ENCODE measurements at regions not wholly inside any gene's neighbourhood (a gene's known extent, or its start where the extent isn't known, plus 50 kb on each side); places are given as distances from the start of the nearest gene placed in this dataset.
A peak's percentile ranks its signal among the peaks of the same experiment; 100 is the strongest.

- peaks cover 2% of the 10 kb centered on the region for H3K27me3 Mint-ChIP-seq (ENCODE audit: insufficient read depth)
Measured at GRCh38 chr1:61013946-61014667, 68.3 kb upstream of the NFIA start.

GRCh38 chr1:61013189-61013945, 69.0 kb upstream of the NFIA start:
- no peak overlapping the region for H3K4me3 ChIP-seq (ENCODE audit: low read length)
- no peak overlapping the region for H3K27ac ChIP-seq (ENCODE audit: low read depth, low read length)
- H3K27ac Mint-ChIP-seq, result no peak overlapping the region
- no peak overlapping the region for H3K9ac ChIP-seq (ENCODE audit: extremely low read depth, low read length, poor library complexity, severe bottlenecking)
- DNase-seq, result peak; percentile 57
- no peak for TF ChIP-seq CTCF (conservative IDR thresholded peaks at IDR 0.05)
- no peaks in the 10 kb centered on the region for H3K36me3 Mint-ChIP-seq (ENCODE audit: low read depth)
- H3K27me3 ChIP-seq (ENCODE audit: control insufficient read depth, insufficient read depth, low read length, poor library complexity, severe bottlenecking), result no peaks in the 10 kb centered on the region
- 75% methylated on average over 2 to 3 of the region's 4 CpGs for WGBS, 2 experiments (ENCODE audit: insufficient coverage in 1 of 2, insufficient read length in 1 of 2)
- peaks cover 2% of the 10 kb centered on the region for H3K27me3 Mint-ChIP-seq (ENCODE audit: insufficient read depth)
- no peaks in the 10 kb centered on the region for H3K9me3 ChIP-seq (ENCODE audit: control insufficient read depth, low read length)
- no peaks in the 10 kb centered on the region for H3K36me3 ChIP-seq (ENCODE audit: control insufficient read depth, insufficient read depth, low read length)
- no peaks in the 10 kb centered on the region for H3K9me3 Mint-ChIP-seq
- H3K4me1 ChIP-seq (ENCODE audit: control insufficient read depth, insufficient read depth, low read length), result peaks cover 9% of the 10 kb centered on the region
- H3K4me3 Mint-ChIP-seq, result no peak overlapping the region
- H3K4me1 Mint-ChIP-seq, result peaks cover 8% of the 10 kb centered on the region

More at GRCh38 chr1:61013946-61014667, 68.3 kb upstream of the NFIA start:
- Mint-ChIP-seq H3K4me3 (no peak overlapping the region), H3K4me1 (peaks cover 8% of the 10 kb centered on the region), H3K27ac (no peak overlapping the region), H3K9me3 (no peaks in the 10 kb centered on the region), H3K36me3 (ENCODE audit: low read depth) (no peaks in the 10 kb centered on the region)
- no peaks in the 10 kb centered on the region for H3K27me3 ChIP-seq (ENCODE audit: control insufficient read depth, insufficient read depth, low read length, poor library complexity, severe bottlenecking)
- peaks cover 9% of the 10 kb centered on the region for H3K4me1 ChIP-seq (ENCODE audit: control insufficient read depth, insufficient read depth, low read length)
- no peaks in the 10 kb centered on the region for H3K36me3 ChIP-seq (ENCODE audit: control insufficient read depth, insufficient read depth, low read length)
- no peak for DNase-seq
- H3K9ac ChIP-seq (ENCODE audit: extremely low read depth, low read length, poor library complexity, severe bottlenecking), result no peak overlapping the region
- WGBS, 2 experiments (ENCODE audit: insufficient coverage in 1 of 2, insufficient read length in 1 of 2), result 50 to 64% methylated on average over 2 to 4 of the region's 4 CpGs
- H3K27ac ChIP-seq (ENCODE audit: low read depth, low read length), result no peak overlapping the region
- no peak overlapping the region for H3K4me3 ChIP-seq (ENCODE audit: low read length)
- no peaks in the 10 kb centered on the region for H3K9me3 ChIP-seq (ENCODE audit: control insufficient read depth, low read length)
- TF ChIP-seq CTCF (conservative IDR thresholded peaks at IDR 0.05), result no peak

GRCh38 chr1:61012341-61012761, 70.0 kb upstream of the NFIA start:
- H3K36me3 ChIP-seq (ENCODE audit: control insufficient read depth, insufficient read depth, low read length), result no peaks in the 10 kb centered on the region
- Mint-ChIP-seq H3K27me3 (ENCODE audit: insufficient read depth) (peaks cover 2% of the 10 kb centered on the region), H3K36me3 (ENCODE audit: low read depth) (no peaks in the 10 kb centered on the region), H3K4me3 (no peak overlapping the region), H3K9me3 (no peaks in the 10 kb centered on the region), H3K4me1 (peaks cover 11% of the 10 kb centered on the region), H3K27ac (no peak overlapping the region)
- H3K27me3 ChIP-seq (ENCODE audit: control insufficient read depth, insufficient read depth, low read length, poor library complexity, severe bottlenecking), result no peaks in the 10 kb centered on the region
- no peak overlapping the region for H3K27ac ChIP-seq (ENCODE audit: low read depth, low read length)
- H3K9ac ChIP-seq (ENCODE audit: extremely low read depth, low read length, poor library complexity, severe bottlenecking), result no peak overlapping the region
- no peak for TF ChIP-seq CTCF (conservative IDR thresholded peaks at IDR 0.05)
- no peak overlapping the region for H3K4me3 ChIP-seq (ENCODE audit: low read length)
- no peak for DNase-seq
- no peaks in the 10 kb centered on the region for H3K9me3 ChIP-seq (ENCODE audit: control insufficient read depth, low read length)
- H3K4me1 ChIP-seq (ENCODE audit: control insufficient read depth, insufficient read depth, low read length), result peaks cover 9% of the 10 kb centered on the region
- 89% methylated on average over 2 of the region's 2 CpGs for WGBS, 2 experiments (ENCODE audit: insufficient coverage in 1 of 2, insufficient read length in 1 of 2)
